NCI-H1436 (cell line): ENCODE measurements at regions not wholly inside any gene's neighbourhood (a gene's known extent, or its start where the extent isn't known, plus 50 kb on each side); places are given as distances from the start of the nearest gene placed in this dataset.
A peak's percentile ranks its signal among the peaks of the same experiment; 100 is the strongest.

ENCODE experiments used
- DNase-seq: peaks from one replicate; lab custom pipeline; 2025; lab: John Stamatoyannopoulos, UW

- no peak for DNase-seq
Measured at GRCh38 chr16:85426806-85427205, 186.3 kb upstream of the GSE1 start.

GRCh38 chr16:85428168-85428898, 184.8 kb upstream of the GSE1 start:
- DNase-seq = peak; percentile 48

DNA sequence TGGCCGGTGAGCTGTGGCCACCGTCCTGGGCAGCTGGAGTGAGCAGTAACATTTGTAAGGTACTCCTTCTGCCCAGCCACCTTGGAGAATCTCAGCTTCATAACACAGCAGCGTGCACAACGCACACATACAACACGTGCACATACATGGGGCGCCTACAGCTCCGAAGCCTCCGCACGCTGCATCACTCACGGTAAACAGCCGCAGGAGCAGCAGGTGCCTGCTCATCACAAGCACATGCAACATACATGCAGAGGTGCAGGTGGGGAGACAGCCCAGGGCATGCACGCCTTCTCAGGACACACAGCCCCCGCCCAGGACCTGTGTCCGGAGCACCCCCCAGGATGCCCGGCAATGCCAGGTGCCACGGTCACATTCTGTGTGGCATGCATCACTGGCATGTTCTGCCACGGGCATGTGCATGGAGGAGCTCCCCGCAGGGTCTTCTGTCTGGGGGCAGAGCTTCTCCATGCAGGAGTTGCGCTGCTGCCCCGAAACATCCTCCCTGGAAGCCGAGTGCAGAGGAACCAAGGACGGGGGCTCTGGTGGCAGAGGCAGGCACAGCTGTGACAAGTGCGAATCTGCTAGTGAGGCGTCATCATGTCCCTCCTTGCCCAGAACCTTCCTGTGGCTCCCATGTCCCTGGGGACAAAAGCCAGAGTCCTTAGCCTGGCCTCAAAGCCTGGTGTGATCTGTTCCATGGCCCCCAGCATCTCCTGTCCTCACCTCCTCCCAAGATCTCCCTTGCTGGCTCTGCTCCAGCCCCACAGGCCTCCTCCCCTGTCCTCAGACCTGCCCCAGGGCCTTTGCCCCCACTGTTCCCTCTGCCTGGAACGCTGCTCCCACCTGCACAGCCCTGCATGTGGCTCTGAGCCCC, 184.0 kb upstream of the GSE1 start:
- no peak for DNase-seq

- no peak for DNase-seq
Measured at GRCh38 chr16:85429776-85430522, 183.2 kb upstream of the GSE1 start.

GRCh38 chr16:85430523-85431421, 182.3 kb upstream of the GSE1 start:
- no peak for DNase-seq

- DNase-seq = no peak
Measured at GRCh38 chr16:85431431-85432124, 181.5 kb upstream of the GSE1 start.

GRCh38 chr16:85432606-85433005, 180.5 kb upstream of the GSE1 start:
- no peak for DNase-seq

GRCh38 chr16:85433477-85433876, 179.6 kb upstream of the GSE1 start:
- no peak for DNase-seq

DNA sequence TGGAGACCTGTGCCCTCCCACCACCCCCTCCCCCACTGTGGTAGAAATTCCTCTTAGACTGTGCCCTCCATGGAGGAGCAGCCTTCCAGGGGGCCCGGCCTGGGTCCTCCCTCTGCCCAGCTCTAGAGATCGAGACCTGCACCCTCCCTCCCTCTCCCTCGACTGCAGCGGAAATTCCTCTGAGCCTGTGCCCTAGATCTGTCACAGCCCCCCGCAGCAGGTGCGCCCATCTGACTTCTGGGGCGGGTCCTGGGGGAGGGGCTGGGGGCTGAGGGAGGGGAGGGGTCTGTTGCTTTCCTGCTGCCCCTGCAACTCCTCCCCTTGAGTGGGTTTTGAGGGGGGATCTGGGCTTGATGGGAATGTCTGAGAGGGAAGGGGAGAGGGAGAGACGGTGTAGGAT, 177.8 kb upstream of the GSE1 start:
- DNase-seq = no peak

- DNase-seq = no peak
Measured at GRCh38 chr16:85435700-85436099, 177.4 kb upstream of the GSE1 start.

DNA sequence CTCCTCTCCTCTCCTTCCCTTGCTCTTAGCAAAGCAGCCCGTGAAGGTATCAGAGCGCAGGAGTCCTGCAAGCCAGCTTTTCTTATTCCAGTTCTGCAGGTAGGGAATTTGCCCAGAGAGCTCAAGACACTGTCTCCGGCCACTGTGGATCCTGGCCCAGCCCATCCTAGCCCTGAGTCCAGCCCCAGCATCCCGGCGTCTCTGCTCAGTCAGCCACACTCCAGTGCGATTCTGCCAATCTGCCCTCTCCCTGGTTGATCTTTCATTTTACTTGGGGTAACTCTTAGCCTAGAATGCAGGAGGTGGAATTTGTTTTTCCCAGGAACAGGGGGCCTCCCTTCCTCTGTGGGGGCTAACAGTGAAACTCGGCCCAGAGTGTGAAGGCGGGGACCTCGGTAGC, 176.9 kb upstream of the GSE1 start:
- DNase-seq = no peak

DNA sequence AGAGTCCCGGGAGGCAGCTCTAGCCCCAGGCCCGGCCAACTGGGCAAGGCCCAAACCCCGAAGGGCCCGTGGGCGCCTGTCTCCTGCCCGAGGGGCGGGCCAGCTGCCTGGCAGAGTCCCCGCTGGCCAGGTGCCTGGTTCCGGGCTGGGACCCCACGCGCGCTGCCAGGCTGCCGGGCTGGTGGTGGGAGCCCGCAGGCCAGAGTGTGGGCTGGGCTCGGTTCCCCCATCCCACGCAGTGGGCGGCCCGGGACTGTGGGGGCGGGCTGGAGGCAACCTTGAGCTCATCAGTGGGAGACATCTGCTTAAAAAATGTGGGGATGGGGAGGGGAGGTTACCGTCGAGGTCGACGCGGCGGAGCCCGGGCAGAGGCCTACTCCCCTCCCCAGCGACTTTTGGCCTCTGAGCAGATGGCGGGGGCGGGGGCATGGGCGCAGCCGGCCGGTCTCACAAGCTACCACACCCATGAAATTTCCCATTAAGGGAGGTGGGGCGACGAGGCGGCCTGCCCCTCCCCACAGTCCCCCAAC, 176.4 kb upstream of the GSE1 start:
- DNase-seq = peak; percentile 21

DNA sequence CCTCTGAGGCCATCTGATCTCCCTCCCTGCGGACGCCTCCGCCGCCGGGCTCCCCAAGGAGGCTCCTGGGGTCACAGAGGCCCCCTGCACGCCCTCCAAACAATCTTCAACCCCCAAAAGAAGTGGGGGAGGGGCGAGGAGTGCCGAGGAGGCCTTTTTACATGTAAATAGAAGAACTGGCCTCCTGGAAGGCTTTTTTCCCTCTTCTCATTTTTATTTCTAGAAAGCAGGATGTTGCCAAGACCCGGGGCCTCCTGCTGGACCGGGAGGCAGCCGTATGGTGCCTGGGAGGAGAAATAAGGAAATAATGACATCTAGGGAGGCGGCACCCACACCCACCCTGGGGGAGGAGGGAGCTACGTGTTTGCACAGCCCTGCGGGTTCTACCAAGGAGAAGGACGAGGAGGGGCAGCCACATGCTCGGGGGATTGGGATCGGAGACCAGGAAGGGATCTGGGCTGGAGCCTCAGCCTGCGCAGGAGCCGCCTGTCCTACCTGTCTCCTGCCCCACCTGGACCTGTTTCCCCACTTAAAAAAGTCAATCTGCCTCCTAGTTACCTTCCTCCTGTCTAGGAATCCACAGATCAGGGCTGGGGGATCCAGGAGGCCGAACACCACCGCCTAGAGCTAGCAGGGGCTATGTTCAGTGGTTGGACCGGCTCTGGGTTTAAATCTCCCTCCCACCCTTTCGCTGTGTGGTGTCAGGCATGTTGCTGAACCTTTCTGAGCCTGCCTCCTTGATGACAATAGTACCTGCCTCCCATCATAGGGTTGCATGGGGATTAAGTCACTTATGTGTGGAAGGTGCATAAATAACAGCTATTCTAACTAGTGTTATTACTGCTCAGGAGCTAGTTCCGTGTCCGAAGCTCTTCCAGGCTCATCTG, 175.7 kb upstream of the GSE1 start:
- peak; percentile 28 for DNase-seq

DNA sequence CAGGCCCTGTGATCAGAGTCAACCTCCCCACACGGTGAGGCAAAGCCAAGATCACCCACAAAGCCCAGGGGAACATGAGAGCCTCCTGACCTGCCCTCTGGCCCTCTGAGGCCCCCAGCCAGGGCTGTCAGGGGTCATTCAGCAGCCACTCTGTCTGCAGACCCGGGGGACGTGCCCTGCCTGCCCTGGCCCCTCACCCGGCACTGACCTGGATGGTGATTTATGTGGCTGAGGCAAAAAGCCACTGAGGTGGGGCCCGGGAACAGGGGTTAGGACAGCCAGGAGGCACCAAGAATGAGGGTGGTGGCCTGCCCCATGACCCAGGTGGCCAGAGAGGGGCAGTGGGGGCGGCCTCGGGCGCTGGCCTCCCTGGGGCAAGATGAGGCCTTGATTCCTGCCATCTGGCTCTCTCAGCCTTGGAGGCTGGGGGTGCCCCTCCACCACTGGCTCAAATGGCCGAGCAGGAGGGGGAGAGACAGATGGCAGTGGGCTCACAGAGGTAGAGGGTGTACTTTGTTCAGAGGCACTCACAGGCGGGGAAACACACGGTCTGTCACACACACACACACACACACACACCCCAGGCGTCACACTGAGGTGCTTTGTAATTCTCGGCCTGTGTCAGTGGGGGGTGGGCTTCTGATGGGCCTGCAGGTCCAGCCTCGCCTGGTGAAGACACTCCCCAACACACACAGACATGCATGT, 174.0 kb upstream of the GSE1 start:
- DNase-seq = no peak

DNA sequence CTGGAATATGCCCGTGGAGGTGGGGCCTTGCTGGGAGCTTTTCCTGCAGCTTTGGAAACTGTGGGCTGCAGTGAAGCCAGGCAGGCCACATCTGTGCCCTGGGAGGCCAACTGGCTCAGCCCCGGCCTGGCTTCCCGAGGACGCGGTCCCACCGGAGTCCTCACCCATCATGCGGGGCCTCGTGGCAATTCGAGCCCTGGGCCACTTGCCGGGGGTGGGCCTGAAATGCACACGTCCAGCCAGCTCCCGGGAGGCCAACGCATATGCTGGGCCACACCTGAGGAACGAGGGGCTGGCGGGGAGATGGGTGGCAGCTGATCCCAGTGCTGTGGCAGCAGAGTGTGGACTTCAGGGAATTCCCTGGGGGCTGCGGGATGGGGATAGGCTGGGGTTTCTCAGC, 172.4 kb upstream of the GSE1 start:
- DNase-seq = no peak

GRCh38 chr16:85441189-85441889, 171.8 kb upstream of the GSE1 start:
- DNase-seq = no peak

DNA sequence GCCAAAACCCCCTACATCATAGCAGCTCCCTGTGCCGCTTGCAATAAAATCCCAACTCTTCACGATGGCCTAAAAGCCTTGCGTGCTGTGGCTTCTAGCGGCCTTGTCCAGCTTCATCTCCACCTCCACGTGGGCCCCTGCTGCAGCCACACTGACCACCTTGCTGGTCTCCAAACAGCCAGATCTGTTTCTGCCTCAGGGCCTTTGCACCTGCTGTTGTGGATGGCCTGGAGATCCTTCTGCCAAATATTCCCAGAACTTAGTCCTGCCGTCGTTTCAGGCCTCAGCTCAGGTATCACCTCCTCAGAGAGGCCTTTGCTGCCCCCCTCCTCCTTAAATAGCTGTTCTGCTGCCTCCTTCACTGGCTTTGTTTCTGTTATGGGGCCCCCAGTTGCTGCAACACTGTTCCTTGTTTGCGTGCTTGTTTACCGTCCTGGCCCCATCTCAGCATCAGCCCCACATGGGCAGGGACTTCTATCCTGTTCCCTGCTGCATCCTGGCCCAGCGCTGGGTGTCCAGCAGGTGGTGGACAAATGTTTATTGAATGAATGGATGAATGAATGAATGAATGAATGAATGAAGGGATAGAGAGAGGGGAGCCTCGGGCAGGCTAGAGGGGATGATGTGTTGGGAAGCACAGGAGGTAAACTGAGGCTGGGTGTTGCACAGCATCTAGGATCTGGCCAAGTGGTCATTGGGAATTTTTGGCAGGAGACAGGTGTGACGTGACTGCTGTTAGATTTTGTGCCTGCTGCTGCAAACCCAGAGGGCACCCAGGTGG, 171.0 kb upstream of the GSE1 start:
- no peak for DNase-seq

- DNase-seq = no peak
Measured at GRCh38 chr16:85443116-85443515, 170.0 kb upstream of the GSE1 start.
